Fibroblast of the aortic adventitia (primary cell): ENCODE measurements at regions not wholly inside any gene's neighbourhood (a gene's known extent, or its start where the extent isn't known, plus 50 kb on each side); places are given as distances from the start of the nearest gene placed in this dataset.

ENCODE experiments used
- DNase-seq: peaks from one replicate; pipeline ENCODE4 v3.0.0-alpha.2; 2010; ENCODE audit warnings: low read depth
- H3K4me3 ChIP-seq: 2 replicates; pipeline ENCODE4 v1.5.1; 2011; ENCODE audit warnings: low read depth, mild to moderate bottlenecking, control low read depth, low read length, moderate library complexity
- CTCF ChIP-seq: IDR thresholded peaks from 2 replicates; pipeline ENCODE4 v1.5.1; 2011; ENCODE audit warnings: mild to moderate bottlenecking, low read length, control low read depth, inconsistent platforms; ENCODE audit not compliant: insufficient read depth

- TF ChIP-seq CTCF: no peak
- no peak for DNase-seq
- H3K4me3 ChIP-seq: no peak overlapping the region
These were observed 680.1 kb upstream of the PTBP2 start for GRCh38 chr1:96041470-96041869.

GRCh38 chr1:96048572-96049212 lies 672.9 kb upstream of the PTBP2 start:
- H3K4me3 ChIP-seq: no peak overlapping the region
- TF ChIP-seq CTCF: no peak
- no peak for DNase-seq

GRCh38 chr1:96049759-96050409 lies 671.7 kb upstream of the PTBP2 start:
- TF ChIP-seq CTCF: no peak
- DNase-seq: no peak
- H3K4me3 ChIP-seq: no peak overlapping the region

GRCh38 chr1:96059276-96059675 lies 662.3 kb upstream of the PTBP2 start:
- no peak for DNase-seq
- no peak overlapping the region for H3K4me3 ChIP-seq
- no peak for TF ChIP-seq CTCF

- no peak for TF ChIP-seq CTCF
- DNase-seq: no peak
- no peak overlapping the region for H3K4me3 ChIP-seq
These were observed 661.8 kb upstream of the PTBP2 start for GRCh38 chr1:96059736-96060135.

GRCh38 chr1:96060621-96061020 lies 661.0 kb upstream of the PTBP2 start:
- H3K4me3 ChIP-seq: no peak overlapping the region
- no peak for TF ChIP-seq CTCF
- DNase-seq: no peak
